HT1080 (cell line): ENCODE measurements at regions not wholly inside any gene's neighbourhood (a gene's known extent, or its start where the extent isn't known, plus 50 kb on each side); places are given as distances from the start of the nearest gene placed in this dataset.
"Not testable (repeated sequence)": the region's sequence is repeated elsewhere in the genome, so short reads cannot be mapped to it uniquely, and the experiment has no call there.

Source experiments
- DNase-seq: peaks from one replicate; pipeline ENCODE4 v3.0.0-alpha.2; 2015; ENCODE audit warnings: low read depth

DNA sequence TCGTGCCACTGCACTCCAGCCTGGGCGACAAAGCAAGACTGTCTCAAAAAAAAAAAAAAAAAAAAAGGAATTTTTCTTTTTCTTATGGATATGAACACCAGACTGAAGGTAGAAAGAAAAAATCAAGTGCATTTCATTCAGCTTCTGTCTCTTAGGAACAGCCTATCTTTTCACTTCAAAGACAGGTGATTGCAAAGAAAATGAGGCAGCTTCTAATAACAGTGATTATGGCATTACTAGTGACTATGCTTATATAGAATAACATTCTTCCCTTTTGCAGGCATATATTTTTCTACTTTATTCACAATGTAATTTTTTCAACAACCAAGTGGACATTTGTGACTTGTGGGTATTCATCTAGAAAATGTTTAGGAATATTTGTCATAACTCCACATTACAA lies 295.5 kb upstream of the ATXN7L3B start:
- no peak for DNase-seq

- DNase-seq = no peak
Measured at GRCh38 chr12:74245458-74245857, 292.2 kb upstream of the ATXN7L3B start.

DNA sequence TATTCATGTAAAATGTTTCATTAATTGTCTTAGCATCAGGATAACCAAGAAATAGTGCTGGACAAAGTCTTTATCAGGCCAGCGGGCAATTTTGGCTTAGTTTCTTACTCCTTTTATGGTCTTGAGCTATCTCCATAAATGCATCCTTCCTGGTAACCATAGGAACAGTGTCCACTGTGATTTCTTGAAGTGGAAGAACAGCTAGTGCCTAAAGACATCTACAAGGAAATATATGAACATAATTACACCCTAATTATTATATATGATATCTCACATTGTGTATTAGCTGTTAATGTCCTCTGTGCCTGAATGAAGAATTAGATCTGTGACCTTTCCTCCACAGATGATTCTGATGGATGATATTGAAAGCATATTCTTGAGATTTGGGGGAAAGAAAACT lies 286.7 kb upstream of the ATXN7L3B start:
- no peak for DNase-seq

GRCh38 chr12:74253826-74254225 lies 283.8 kb upstream of the ATXN7L3B start:
- DNase-seq = not testable (repeated sequence)

- DNase-seq = no peak
Measured at GRCh38 chr12:74254784-74255183, 282.9 kb upstream of the ATXN7L3B start.

- no peak for DNase-seq
Measured at GRCh38 chr12:74259199-74259598, 278.4 kb upstream of the ATXN7L3B start.

DNA sequence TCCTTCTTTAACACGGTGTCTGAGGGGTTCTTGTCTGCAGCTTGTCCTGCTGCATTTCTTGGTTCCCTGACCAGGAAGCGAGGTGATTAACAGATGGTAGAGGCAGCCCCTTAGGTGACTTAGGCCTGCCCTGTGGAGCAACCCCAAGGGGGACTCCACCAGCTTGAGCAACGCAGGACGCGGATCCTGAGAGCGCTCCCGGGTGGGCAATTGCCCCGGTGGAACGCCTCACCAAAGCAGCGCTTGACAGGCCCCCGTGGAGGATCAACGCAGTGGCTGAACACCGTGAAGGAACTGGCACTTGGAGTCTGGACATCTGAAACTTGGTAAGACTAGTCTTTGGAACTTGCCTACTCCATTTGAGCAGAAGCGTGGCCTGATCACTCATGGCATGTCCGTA lies 272.9 kb upstream of the ATXN7L3B start:
- no peak for DNase-seq

DNA sequence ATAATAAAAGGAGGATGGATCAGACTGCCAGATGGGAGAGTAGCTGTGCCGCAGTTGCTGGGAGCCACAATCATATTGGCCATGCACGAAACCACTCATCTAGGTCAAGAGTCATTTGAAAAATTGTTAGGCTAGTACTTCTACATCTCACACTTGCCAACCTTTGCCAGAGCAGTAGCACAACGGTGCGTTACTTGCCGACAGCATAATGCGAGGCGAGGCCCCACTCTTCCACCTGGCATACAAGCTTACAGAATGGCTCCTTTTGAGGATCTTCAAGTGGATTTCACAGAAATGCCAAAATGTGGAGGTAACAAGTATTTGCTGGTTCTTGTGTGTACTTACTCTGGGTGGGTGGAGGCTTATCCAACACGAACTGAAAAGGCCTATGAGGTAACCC lies 268.3 kb upstream of the ATXN7L3B start:
- DNase-seq = not testable (repeated sequence)

GRCh38 chr12:74280156-74280655 lies 257.4 kb upstream of the ATXN7L3B start:
- DNase-seq = no peak

- not testable (repeated sequence) for DNase-seq
Measured at GRCh38 chr12:74281401-74282180, 256.0 kb upstream of the ATXN7L3B start.

- DNase-seq = no peak
Measured at GRCh38 chr12:74283646-74284045, 254.0 kb upstream of the ATXN7L3B start.

DNA sequence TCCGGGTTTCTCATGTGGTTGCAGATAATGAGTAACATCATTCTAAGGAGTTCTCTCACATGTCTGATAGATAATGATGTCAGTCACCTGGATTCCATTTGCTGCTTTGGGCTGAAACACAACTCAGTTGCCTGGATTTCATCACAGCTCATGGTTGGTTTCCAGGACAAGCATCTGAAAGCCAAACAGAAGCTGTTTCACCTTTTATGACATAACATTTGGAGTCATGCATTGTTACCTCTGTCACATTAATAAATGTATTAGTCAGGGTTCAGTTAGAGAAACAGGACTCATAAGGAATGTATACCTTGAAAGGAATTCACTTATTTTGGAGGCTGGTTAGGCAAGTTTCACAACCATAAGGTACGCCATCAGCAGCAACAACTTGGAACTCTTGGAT lies 251.9 kb upstream of the ATXN7L3B start:
- DNase-seq = peak; percentile 4

- DNase-seq = no peak
Measured at GRCh38 chr12:74286254-74286653, 251.4 kb upstream of the ATXN7L3B start.

- no peak for DNase-seq
Measured at GRCh38 chr12:74292351-74293194, 245.1 kb upstream of the ATXN7L3B start.

GRCh38 chr12:74293689-74294131 lies 243.9 kb upstream of the ATXN7L3B start:
- DNase-seq = no peak

GRCh38 chr12:74317078-74317601 lies 220.5 kb upstream of the ATXN7L3B start:
- DNase-seq = peak; percentile 57

- no peak for DNase-seq
Measured at GRCh38 chr12:74317741-74318140, 219.9 kb upstream of the ATXN7L3B start.

GRCh38 chr12:74319886-74320285 lies 217.7 kb upstream of the ATXN7L3B start:
- DNase-seq = no peak

DNA sequence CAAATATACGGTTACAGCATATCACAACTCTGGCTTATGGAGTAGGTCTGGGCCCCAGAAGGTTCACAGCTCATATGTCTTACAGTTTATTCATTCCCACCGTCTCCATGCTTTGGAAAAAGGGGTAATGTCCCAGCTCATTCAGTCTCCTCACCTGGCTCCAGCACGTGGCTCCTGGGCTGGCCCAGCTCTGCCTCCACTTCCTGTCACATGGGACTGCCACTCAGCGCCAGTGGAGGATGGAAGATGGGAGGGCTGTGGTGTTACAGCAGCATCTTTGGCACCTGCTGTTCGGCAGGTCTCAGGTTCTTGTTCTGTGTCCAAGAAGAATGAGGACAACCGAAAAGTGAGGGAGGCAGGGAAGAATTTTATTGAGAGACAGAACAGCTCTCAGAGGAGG lies 216.3 kb upstream of the ATXN7L3B start:
- no peak for DNase-seq

DNA sequence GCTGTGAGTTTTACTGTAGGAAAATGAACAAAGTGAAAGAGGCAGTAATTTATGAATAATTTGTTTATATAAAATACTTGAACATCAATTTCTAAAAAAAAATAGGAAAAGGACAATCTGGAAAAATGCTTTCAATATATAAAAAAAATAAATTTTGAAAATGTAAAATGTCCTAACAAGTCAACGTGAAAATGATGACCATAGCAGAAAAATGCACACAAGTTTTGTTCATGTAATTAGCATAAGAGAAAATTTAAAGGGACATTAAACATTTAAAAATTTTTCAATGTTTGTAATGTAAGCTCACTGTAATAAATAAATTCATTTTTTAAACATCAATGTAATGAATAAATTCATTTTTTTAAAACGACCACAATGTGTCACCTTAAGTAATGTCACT lies 214.8 kb upstream of the ATXN7L3B start:
- DNase-seq = no peak

- DNase-seq = no peak
Measured at GRCh38 chr12:74328623-74329022, 209.0 kb upstream of the ATXN7L3B start.

- DNase-seq = peak; percentile 17
Measured at GRCh38 chr12:74334780-74335179, 202.9 kb upstream of the ATXN7L3B start.
